ENCODE measurements at regions not wholly inside any gene's neighbourhood (a gene's known extent, or its start where the extent isn't known, plus 50 kb on each side); places are given as distances from the start of the nearest gene placed in this dataset.
"Not testable (repeated sequence)": the region's sequence is repeated elsewhere in the genome, so short reads cannot be mapped to it uniquely, and the experiment has no call there.

GRCh38 chr14:36465178-36465577 is 54.9 kb downstream of the NKX2-1 start:
- no peak for DNase-seq

- no peak for DNase-seq
These were observed 57.1 kb downstream of the NKX2-1 start for GRCh38 chr14:36462890-36463289.

- no peak for DNase-seq
These were observed 64.8 kb downstream of the NKX2-1 start for GRCh38 chr14:36455241-36455627.

GRCh38 chr14:36454599-36455240 is 65.3 kb downstream of the NKX2-1 start:
- no peak for DNase-seq

DNA sequence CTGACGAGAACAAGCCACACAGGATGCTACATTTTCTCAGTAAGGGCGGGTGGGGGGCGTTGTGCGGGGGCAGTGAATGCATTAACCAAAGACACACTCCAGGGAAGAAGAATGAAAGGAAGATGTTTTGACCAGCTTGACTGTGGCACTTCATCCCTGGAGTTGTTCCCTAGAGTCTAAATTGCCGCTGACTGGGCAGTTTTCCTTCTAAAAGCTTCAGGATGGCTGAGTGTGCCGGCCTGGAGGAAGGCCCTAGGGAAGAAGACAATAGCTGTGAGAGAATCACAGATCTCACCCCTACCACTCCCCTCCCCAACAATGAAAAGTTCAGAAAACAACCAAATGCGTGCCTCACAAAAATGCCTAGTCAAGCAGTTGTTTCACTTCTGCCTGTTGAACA is 67.2 kb downstream of the NKX2-1 start:
- DNase-seq: no peak

- no peak for DNase-seq
These were observed 68.5 kb downstream of the NKX2-1 start for GRCh38 chr14:36451310-36452065.

- DNase-seq: no peak
These were observed 69.5 kb downstream of the NKX2-1 start for GRCh38 chr14:36450550-36450949.

DNA sequence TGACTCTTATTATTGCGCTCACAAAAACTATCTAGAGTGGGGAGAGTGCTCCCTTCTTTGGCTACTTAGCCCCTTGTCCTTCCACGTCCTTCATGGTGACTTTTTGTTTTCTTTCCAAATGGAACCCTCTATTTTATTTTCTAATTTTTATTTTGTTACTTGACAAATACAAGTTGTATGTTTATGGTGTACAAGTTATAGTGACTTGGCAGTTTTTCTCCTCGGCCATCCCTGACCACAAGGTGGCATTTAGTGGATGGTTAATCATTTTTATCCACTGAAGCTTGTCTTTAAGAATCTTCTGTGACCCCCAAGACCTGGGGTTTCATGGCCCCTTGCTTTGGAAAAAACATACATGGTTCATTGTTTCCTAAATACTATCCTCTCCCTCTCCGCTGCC is 70.1 kb downstream of the NKX2-1 start:
- DNase-seq: no peak

DNA sequence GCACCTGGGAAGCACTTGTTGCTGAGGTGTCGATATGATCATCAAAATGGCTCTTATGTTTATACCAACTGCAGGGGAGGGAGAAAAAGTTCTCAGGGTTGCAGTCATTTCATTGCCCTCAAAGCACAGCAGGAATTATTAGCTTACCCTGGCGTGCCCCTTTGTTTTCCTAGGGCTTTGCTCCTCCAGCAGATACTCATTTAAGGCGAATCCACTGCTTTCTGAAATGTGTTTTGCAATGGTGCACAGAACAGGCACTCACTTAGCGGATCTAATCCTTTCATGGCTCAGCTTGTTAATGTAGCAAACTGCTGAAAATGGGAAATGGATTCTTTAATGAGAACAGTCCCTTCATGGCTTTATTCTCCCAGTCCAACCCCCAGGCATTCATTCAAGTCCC is 76.7 kb downstream of the NKX2-1 start:
- no peak for DNase-seq

- no peak for DNase-seq
These were observed 77.2 kb downstream of the NKX2-1 start for GRCh38 chr14:36442824-36443241.

- DNase-seq: no peak
These were observed 78.7 kb downstream of the NKX2-1 start for GRCh38 chr14:36441283-36441682.

- no peak for DNase-seq
These were observed 80.3 kb downstream of the NKX2-1 start for GRCh38 chr14:36439766-36440165.

- DNase-seq: no peak
These were observed 81.1 kb downstream of the NKX2-1 start for GRCh38 chr14:36438883-36439282.

- DNase-seq: no peak
These were observed 89.4 kb downstream of the NKX2-1 start for GRCh38 chr14:36430662-36431084.

DNA sequence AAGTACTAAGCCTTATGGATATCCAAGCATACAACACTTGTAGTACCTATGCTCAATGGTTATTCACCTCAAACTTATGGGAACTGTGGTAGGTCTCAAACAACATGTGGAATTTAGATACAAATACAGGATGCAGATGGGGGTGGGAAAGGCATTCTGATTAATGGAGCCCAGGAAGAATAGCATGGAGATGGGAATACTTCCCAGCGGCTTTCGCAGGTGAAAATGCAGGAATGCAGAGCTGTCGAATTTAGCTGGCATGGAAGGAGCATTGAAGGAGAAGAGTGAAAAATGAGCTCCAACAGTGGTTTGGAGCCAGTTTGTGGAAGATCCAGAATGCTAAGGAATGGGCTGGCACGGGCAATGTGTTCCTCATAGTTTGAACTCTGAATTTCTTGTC is 89.9 kb downstream of the NKX2-1 start:
- no peak for DNase-seq

- DNase-seq: no peak
These were observed 90.3 kb downstream of the NKX2-1 start for GRCh38 chr14:36429692-36430091.

DNA sequence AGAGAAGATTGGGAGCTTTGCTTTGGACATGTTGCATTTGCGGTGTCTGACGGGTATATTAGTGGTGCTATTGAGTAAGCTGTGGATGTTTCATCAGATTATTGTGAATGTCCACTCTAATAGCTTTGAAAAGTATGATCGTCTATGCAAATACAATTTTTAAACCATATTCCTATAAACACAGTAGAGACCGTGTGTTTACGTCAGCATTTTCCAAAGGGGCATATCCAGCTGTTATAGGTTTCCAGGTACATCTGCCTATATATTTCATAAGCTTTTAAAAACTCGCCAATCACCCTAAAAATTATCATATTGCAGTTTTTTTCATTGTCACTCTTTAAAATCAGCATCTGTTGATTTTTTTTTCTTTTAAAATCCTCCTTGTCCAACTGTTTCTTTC is 91.7 kb downstream of the NKX2-1 start:
- DNase-seq: no peak

DNA sequence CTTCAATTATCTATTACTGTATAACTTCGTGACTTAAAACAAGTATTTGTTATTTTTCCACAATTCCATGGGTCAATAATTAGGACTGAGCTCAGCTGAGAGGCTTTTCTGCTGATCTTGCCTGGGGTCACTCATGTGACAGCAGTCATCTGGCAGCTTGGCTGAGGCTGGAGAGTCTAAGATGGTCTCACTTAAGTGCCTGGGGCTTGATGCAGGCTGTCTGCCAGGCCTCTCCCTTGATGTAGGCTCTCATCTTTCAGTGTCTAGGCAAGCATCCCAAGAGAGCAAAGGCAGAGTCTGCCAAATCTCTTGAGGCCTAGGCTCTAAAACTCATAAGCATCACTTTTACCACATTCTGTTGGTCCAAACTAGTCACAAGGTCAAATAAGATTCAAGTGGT is 93.2 kb downstream of the NKX2-1 start:
- no peak for DNase-seq

GRCh38 chr14:36426113-36426512 is 93.9 kb downstream of the NKX2-1 start:
- no peak for DNase-seq

GRCh38 chr14:36424478-36425102 is 95.4 kb downstream of the NKX2-1 start:
- no peak for DNase-seq

DNA sequence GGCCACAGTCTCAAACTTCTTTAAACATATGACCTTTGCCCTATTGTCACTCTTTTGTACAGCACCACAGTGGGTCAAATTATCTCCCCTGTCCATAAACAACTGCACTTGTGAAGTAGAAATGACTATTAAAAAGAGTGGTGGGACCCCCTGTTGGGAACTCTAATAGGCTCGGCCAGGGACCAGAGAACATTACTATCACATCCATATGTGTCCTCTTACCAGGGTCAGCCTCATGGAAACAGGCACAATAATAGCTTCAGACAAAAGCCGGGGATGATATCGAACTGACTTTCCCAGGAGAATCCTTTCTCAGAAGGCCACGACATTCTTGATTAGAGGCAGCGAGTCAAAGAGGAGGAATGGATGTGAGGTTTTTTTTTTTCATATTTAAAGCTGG is 96.6 kb downstream of the NKX2-1 start:
- DNase-seq: no peak

DNA sequence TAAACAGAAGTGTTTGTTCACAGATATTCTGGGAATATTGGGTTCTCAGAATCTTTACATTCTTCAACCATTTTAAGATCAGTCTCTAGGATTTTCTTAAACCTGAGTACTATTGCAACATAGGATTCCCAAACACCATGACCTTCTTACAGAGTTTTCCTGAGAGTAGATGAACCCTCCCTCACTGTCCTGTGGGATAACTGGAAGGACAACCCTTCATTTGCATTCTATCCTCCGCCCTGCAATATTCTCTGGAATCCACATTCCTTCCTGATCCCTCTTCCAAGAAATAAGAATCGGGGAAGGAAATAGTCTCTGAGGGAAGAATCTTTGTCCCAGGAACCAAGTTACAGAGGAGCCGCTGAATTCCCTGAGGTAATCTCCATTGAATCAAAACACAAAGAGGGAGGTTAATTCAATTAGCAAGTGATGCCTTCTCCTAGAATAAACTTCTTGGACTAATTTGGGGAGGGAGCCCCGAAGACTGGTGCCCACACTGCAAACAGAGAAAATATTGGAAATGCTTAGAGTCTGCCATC is 99.8 kb upstream of the MBIP start:
- DNase-seq: no peak

DNA sequence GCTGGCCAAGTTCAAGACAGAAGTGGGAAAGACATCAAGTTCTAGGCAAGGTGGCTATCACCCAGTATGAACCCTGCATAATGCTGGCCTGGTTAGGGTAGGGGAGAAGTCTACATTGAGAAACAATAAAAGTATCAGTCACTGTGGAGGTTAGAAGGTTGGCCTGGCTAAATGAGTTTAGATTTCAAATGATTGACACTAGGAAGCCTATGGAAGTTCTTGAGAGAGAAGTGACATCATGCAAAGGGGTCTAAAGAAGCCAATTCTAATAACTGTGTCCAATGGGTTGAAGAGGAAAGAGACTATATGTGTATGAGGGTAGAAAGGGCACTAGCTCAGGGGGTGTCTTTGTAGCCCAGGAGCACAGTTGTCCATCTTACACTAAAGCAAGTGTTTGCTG is 98.5 kb upstream of the MBIP start:
- no peak for DNase-seq

DNA sequence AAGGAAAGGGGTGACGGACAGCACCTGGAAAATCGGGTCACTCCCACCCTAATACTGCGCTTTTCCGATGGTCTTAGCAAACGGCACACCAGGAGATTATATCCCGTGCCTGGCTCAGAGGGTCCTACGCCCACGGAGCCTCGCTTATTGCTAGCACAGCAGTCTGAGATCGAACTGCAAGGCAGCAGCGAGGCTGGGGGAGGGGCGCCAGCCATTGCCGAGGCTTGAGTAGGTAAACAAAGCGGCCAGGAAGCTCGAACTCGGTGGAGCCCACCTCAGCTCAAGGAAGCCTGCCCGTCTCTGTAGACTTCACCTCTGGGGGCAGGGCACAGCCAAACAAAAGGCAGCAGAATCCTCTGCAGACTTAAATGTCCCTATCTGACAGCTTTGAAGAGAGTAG is 91.5 kb upstream of the MBIP start:
- not testable (repeated sequence) for DNase-seq
